ENCODE measurements at regions not wholly inside any gene's neighbourhood (a gene's known extent, or its start where the extent isn't known, plus 50 kb on each side); places are given as distances from the start of the nearest gene placed in this dataset.

GRCh38 chr2:122367646-122368010 is 612.2 kb downstream of the TSN start:
- TF ChIP-seq REST (IDR thresholded peaks at IDR 0.05; ENCODE audit: insufficient read depth in 1 of 2, low read depth in 2 of 2, low read length in 2 of 2), result no peak
- no peak for TF ChIP-seq POLR2AphosphoS5 (IDR thresholded peaks at IDR 0.05; ENCODE audit: low read depth, low read length)
- TF ChIP-seq TAF1 (IDR thresholded peaks at IDR 0.05; ENCODE audit: borderline replicate concordance, insufficient read depth, low read length), result no peak
- no peak for TF ChIP-seq SIN3A (IDR thresholded peaks at IDR 0.05; ENCODE audit: borderline replicate concordance, insufficient read depth, low read length)

Data from PFSK-1 (cell line).